ENCODE measurements at regions not wholly inside any gene's neighbourhood (a gene's known extent, or its start where the extent isn't known, plus 50 kb on each side); places are given as distances from the start of the nearest gene placed in this dataset.

GRCh38 chr13:37488726-37489125, 109.8 kb downstream of the POSTN start:
- Histone ChIP-seq H3K27ac (ENCODE audit: extremely low read depth, low read depth, low read length) (no peak overlapping the region), H3K9me3 (replicated peaks; ENCODE audit: control insufficient read depth, insufficient read depth, low read depth, low read length) (no peaks in the 10 kb centered on the region), H2AFZ (ENCODE audit: low read depth, low read length) (no peak overlapping the region), H3K9ac (ENCODE audit: insufficient read depth in 1 of 2, low read depth in 2 of 2, low read length in 2 of 2) (no peak overlapping the region), H3K4me1 (replicated peaks in 1 of 2; ENCODE audit: control insufficient read depth in 2 of 2, insufficient read depth in 2 of 2, low read length in 2 of 2) (no peaks in the 10 kb centered on the region), H3K9me1 (ENCODE audit: control insufficient read depth, insufficient read depth, low read length) (no peaks in the 10 kb centered on the region), H4K20me1 (replicated peaks; ENCODE audit: control insufficient read depth, insufficient read depth, low read length) (no peaks in the 10 kb centered on the region), H3K27me3 (ENCODE audit: control insufficient read depth in 2 of 2, insufficient read depth in 2 of 2, low read length in 2 of 2) (no peaks in the 10 kb centered on the region), H3K4me2 (ENCODE audit: insufficient read depth, low read length) (no peak overlapping the region), H3K4me3 (no peak overlapping the region), H3K36me3 (ENCODE audit: control insufficient read depth, insufficient read depth, low read length) (no peaks in the 10 kb centered on the region), H3K79me2 (ENCODE audit: control insufficient read depth, insufficient read depth, low read length) (no peaks in the 10 kb centered on the region)
- POLR2A ChIA-PET, result no interaction called here
- TF ChIP-seq MCM3 (IDR thresholded peaks at IDR 0.05) (no peak), HCFC1 (IDR thresholded peaks at IDR 0.05; ENCODE audit: low read depth, low read length) (no peak), ZNF263 (CRISPR knock-in tag; IDR thresholded peaks at IDR 0.05; ENCODE audit: borderline replicate concordance) (no peak), RNF2 (IDR thresholded peaks at IDR 0.05) (no peak), ZNF644 (tag; IDR thresholded peaks at IDR 0.05; ENCODE audit: low read depth) (no peak), BCL6 (CRISPR knock-in tag; IDR thresholded peaks at IDR 0.05) (no peak), SAFB2 (IDR thresholded peaks at IDR 0.05; ENCODE audit: borderline replicate concordance, low read depth, low read length, severe bottlenecking) (no peak), MXD1 (CRISPR knock-in tag; IDR thresholded peaks at IDR 0.05; ENCODE audit: borderline replicate concordance, poor library complexity, severe bottlenecking) (no peak), SMAD4 (CRISPR knock-in tag; conservative IDR thresholded peaks at IDR 0.05) (no peak), ZBTB11 (CRISPR knock-in tag; IDR thresholded peaks at IDR 0.05) (no peak), MTF1 (CRISPR knock-in tag; IDR thresholded peaks at IDR 0.05; ENCODE audit: borderline replicate concordance) (no peak), KDM4B (IDR thresholded peaks at IDR 0.05; ENCODE audit: borderline replicate concordance in 2 of 2, low read depth in 1 of 2) (no peak), ZNF134 (CRISPR knock-in tag; conservative IDR thresholded peaks at IDR 0.05) (no peak), NFIC (IDR thresholded peaks at IDR 0.05) (no peak), FOS (IDR thresholded peaks at IDR 0.05; ENCODE audit: extremely low read depth, insufficient read length) (no peak), JUNB (CRISPR knock-in tag; conservative IDR thresholded peaks at IDR 0.05) (no peak)
- TF ChIP-seq, protein P1, sequence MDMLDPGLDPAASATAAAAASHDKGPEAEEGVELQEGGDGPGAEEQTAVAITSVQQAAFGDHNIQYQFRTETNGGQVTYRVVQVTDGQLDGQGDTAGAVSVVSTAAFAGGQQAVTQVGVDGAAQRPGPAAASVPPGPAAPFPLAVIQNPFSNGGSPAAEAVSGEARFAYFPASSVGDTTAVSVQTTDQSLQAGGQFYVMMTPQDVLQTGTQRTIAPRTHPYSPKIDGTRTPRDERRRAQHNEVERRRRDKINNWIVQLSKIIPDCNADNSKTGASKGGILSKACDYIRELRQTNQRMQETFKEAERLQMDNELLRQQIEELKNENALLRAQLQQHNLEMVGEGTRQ (CRISPR knock-in tag; IDR thresholded peaks at IDR 0.05), result no peak
- DNase-seq (ENCODE audit: extremely low read depth in 1 of 4, low spot score in 3 of 4) (no peak), FAIRE-seq (no peak), ATAC-seq (no peak)
- no TSS peak for BruUV-seq (replicated peaks)
- CTCF ChIA-PET (ENCODE audit: low intra/inter-chr PET ratio), result no interaction called here
- intact Hi-C loops (cut with micrococcal nuclease) (no loop called here), in situ Hi-C loops (cut with MboI) (no loop called here)
